SK-N-SH (cell line): ENCODE measurements at regions not wholly inside any gene's neighbourhood (a gene's known extent, or its start where the extent isn't known, plus 50 kb on each side); places are given as distances from the start of the nearest gene placed in this dataset.

Experiments
- CTCF ChIA-PET: fragments of 300-600, 350-600 bp; formaldehyde crosslinking; extraction: SDS; loops from one replicate; lab custom pipeline; 2021; lab: Yijun Ruan, JAX
- POLR2A ChIA-PET: fragments of 350-600 bp; sonication (Branson Sonifier 250); formaldehyde crosslinking; extraction: SDS; loops from one replicate; lab custom pipeline; 2020; ENCODE audit warnings: antibody characterized with exemption, inconsistent platforms; lab: Yijun Ruan, JAX
- DNase-seq: peaks from one replicate; pipeline ENCODE4 v3.0.0; 2012
- H2AFZ ChIP-seq: fragments of 200-600 bp; sonication (generic); 2 replicates; pipeline ENCODE4 v1.8.1; 2016; ENCODE audit warnings: antibody characterized with exemption, mild to moderate bottlenecking, low read depth
- H3F3A ChIP-seq: fragments of 200-600 bp; sonication (generic); replicated peaks from 2 replicates; pipeline ENCODE3; 2016; ENCODE audit warnings: antibody characterized with exemption, mild to moderate bottlenecking; ENCODE audit not compliant: insufficient read depth
- H3K27ac ChIP-seq, 2 experiments: fragments of 200-500 bp in 1 of 2; fragments of 200-600 bp in 1 of 2; sonication (Bioruptor generic) in 1 of 2; sonication (generic), shearing (Covaris generic) in 1 of 2; 2 replicates each; pipeline versions ENCODE4 v1.5.1 to v1.6.1; 2014 to 2016; ENCODE audit warnings: low read depth in 2 of 2, inconsistent platforms in 1 of 2, low read length in 1 of 2, mild to moderate bottlenecking in 1 of 2, mixed read lengths in 1 of 2
- H3K27me3 ChIP-seq: fragments of 200-600 bp; sonication (generic), shearing (Covaris generic); 2 replicates; pipeline ENCODE4 v1.6.1; 2016; ENCODE audit warnings: mixed run types; ENCODE audit not compliant: insufficient read depth
- H3K36me3 ChIP-seq, 2 experiments: fragments of 200-500 bp in 1 of 2; fragments of 200-600 bp in 1 of 2; sonication (Bioruptor generic) in 1 of 2; sonication (generic) in 1 of 2; replicated peaks in 1 of 2; 2 replicates each; pipeline versions ENCODE3 to v1.5.1; 2014 to 2016; ENCODE audit warnings: low read length in 1 of 2, mild to moderate bottlenecking in 1 of 2; ENCODE audit not compliant: insufficient read depth in 2 of 2, control insufficient read depth in 1 of 2
- H3K4me1 ChIP-seq, 2 experiments: fragments of 200-500 bp in 1 of 2; fragments of 200-600 bp in 1 of 2; sonication (Bioruptor generic) in 1 of 2; sonication (generic), shearing (Covaris generic) in 1 of 2; 2 replicates each; pipeline versions ENCODE4 v1.5.1 to v1.6.1; 2014 to 2016; ENCODE audit warnings: low read depth in 1 of 2, low read length in 1 of 2, mixed run types in 1 of 2; ENCODE audit not compliant: insufficient read depth in 2 of 2, control insufficient read depth in 1 of 2
- H3K4me2 ChIP-seq: fragments of 200-600 bp; sonication (generic), shearing (Covaris generic); 2 replicates; pipeline ENCODE4 v1.6.1; 2017; ENCODE audit warnings: mixed run types
- H3K4me3 ChIP-seq, 2 experiments: fragments of 200-500 bp in 1 of 2; fragments of 200-600 bp in 1 of 2; sonication (Bioruptor generic) in 1 of 2; sonication (generic), shearing (Covaris generic) in 1 of 2; 2 replicates each; pipeline versions ENCODE4 v1.5.1 to v1.8.1; 2014 to 2016; ENCODE audit warnings: low read depth in 2 of 2, inconsistent platforms in 1 of 2, low read length in 1 of 2, mild to moderate bottlenecking in 1 of 2, mixed read lengths in 1 of 2, moderate library complexity in 1 of 2
- H3K79me2 ChIP-seq: fragments of 200-600 bp; sonication (generic); 2 replicates; pipeline ENCODE4 v1.8.1; 2017; ENCODE audit warnings: mild to moderate bottlenecking; ENCODE audit not compliant: insufficient read depth
- H3K9ac ChIP-seq: fragments of 200-600 bp; sonication (generic); 2 replicates; pipeline ENCODE4 v1.6.1; 2017; ENCODE audit warnings: mixed run types
- H3K9me2 ChIP-seq: fragments of 200-600 bp; sonication (generic); 2 replicates; pipeline ENCODE4 v1.6.1; 2017; ENCODE audit warnings: mixed run types
- H3K9me3 ChIP-seq: fragments of 200-600 bp; sonication (generic); 2 replicates; pipeline ENCODE4 v1.6.1; 2017; ENCODE audit warnings: mixed run types, mild to moderate bottlenecking, moderate library complexity
- H4K20me1 ChIP-seq: fragments of 200-600 bp; sonication (generic); 2 replicates; pipeline ENCODE4 v1.6.1; 2017; ENCODE audit warnings: mild to moderate bottlenecking, mixed run types; ENCODE audit not compliant: insufficient read depth
- CTCF ChIP-seq: fragments of 200-600 bp; sonication (generic); IDR thresholded peaks from 2 replicates; pipeline ENCODE4 v1.6.1; 2017; ENCODE audit warnings: antibody characterized with exemption, mild to moderate bottlenecking, moderate library complexity
- ELF1 ChIP-seq: IDR thresholded peaks from 2 replicates; pipeline ENCODE4 v1.4.0; 2012
- FOXM1 ChIP-seq: IDR thresholded peaks from 2 replicates; pipeline ENCODE4 v1.4.0; 2012; ENCODE audit warnings: low read depth, mild to moderate bottlenecking
- GABPA ChIP-seq: IDR thresholded peaks from 2 replicates; pipeline ENCODE4 v1.4.0; 2012; ENCODE audit warnings: low read depth, mild to moderate bottlenecking
- GATA2 ChIP-seq: sonication (generic); formaldehyde crosslinking; IDR thresholded peaks from 2 replicates; pipeline ENCODE4 v1.5.0; 2020; ENCODE audit warnings: mild to moderate bottlenecking, missing genetic modification reagents
- IRF3 ChIP-seq: fragments of 150-350 bp; IDR thresholded peaks from 2 replicates; pipeline ENCODE4 v1.6.1; 2016; ENCODE audit warnings: mild to moderate bottlenecking, low read depth, low read length
- JUND ChIP-seq: IDR thresholded peaks from 2 replicates; pipeline ENCODE4 v1.4.0; 2012
- MAX ChIP-seq: IDR thresholded peaks from 2 replicates; pipeline ENCODE4 v1.4.0; 2012; ENCODE audit warnings: low read depth
- NRF1 ChIP-seq: IDR thresholded peaks from 2 replicates; pipeline ENCODE4 v1.6.1; 2012; ENCODE audit warnings: low read depth, mild to moderate bottlenecking, low read length
- PBX3 ChIP-seq: IDR thresholded peaks from 2 replicates; pipeline ENCODE4; 2012
- REST ChIP-seq: IDR thresholded peaks from 2 replicates; pipeline ENCODE4 v1.6.1; 2012; ENCODE audit warnings: mild to moderate bottlenecking, low read depth, low read length, moderate library complexity
- RFX5 ChIP-seq: IDR thresholded peaks from 2 replicates; pipeline ENCODE4 v1.6.1; 2012; ENCODE audit warnings: mild to moderate bottlenecking, improper control_type of control experiment, low read length
- RXRA ChIP-seq: IDR thresholded peaks from 2 replicates; pipeline ENCODE4 v1.4.0; 2012; ENCODE audit warnings: low read depth, mild to moderate bottlenecking, borderline replicate concordance
- TCF12 ChIP-seq: IDR thresholded peaks from 2 replicates; pipeline ENCODE4 v1.4.0; 2012
- TEAD4 ChIP-seq: IDR thresholded peaks from 2 replicates; pipeline ENCODE4 v1.4.0; 2012; ENCODE audit warnings: mild to moderate bottlenecking, borderline replicate concordance; ENCODE audit not compliant: insufficient read depth
- YY1 ChIP-seq: IDR thresholded peaks from 2 replicates; pipeline ENCODE4 v1.4.0; 2012; ENCODE audit warnings: low read depth, mild to moderate bottlenecking
- ZBTB33 ChIP-seq: IDR thresholded peaks from 2 replicates; pipeline ENCODE4 v1.4.0; 2012; ENCODE audit warnings: low read depth, borderline replicate concordance
- WGBS: methylation state at CpG from one replicate; pipeline ENCODE4 v1.1.6; 2017; ENCODE audit warnings: low lambda C conversion rate; 5-methylcytosine and 5-hydroxymethylcytosine counted together

- CTCF ChIA-PET, result interaction anchor here (0.5 to 1.5 kb wide), 3 partner anchors 14 to 391 kb away, joined by 3 to 5 read pairs (median 4); no protein-coding TSS in a partner anchor
- H2AFZ ChIP-seq, result no peak overlapping the region
- TF ChIP-seq ZBTB33, result no peak
- TF ChIP-seq MAX, result no peak
- no peak for TF ChIP-seq GATA2 (CRISPR knock-in tag)
- no peak for TF ChIP-seq RXRA
- no peak for TF ChIP-seq TEAD4
- TF ChIP-seq TCF12, result no peak
- no peak for TF ChIP-seq JUND
- TF ChIP-seq NRF1, result no peak
- TF ChIP-seq GABPA, result no peak
- TF ChIP-seq YY1, result no peak
- no peak for TF ChIP-seq CTCF
- no peak for TF ChIP-seq FOXM1
- no peak for TF ChIP-seq RFX5
- no peak for TF ChIP-seq PBX3
- no peak for TF ChIP-seq ELF1
- TF ChIP-seq REST, result no peak
- no peak for TF ChIP-seq IRF3
- TF ChIP-seq, all 33 proteins: peak for 0
- Histone ChIP-seq H3K36me3 (no peaks in the 10 kb centered on the region), H3K9me2 (no peaks in the 10 kb centered on the region), H3K79me2 (no peaks in the 10 kb centered on the region), H3K9me3 (no peaks in the 10 kb centered on the region), H3K4me3 (no peak overlapping the region), H3K4me2 (no peak overlapping the region), H3K4me1 (peaks cover 0 to 6% of the 10 kb centered on the region in 2 experiments; a peak in 3 of 4 replicates), H3K27me3 (no peaks in the 10 kb centered on the region), H4K20me1 (no peaks in the 10 kb centered on the region), H3F3A (no peaks in the 10 kb centered on the region), H3K9ac (no peak overlapping the region), H3K27ac (no peak overlapping the region)
- 74% methylated on average over 3 of the region's 3 CpGs for whole genome bisulfite sequencing
- DNase-seq, result no peak
- POLR2A ChIA-PET, result no interaction called here
Measured at GRCh38 chr13:33369073-33369472, 83.5 kb upstream of the STARD13 start.
